HCT116 (cell line): ENCODE measurements at regions not wholly inside any gene's neighbourhood (a gene's known extent, or its start where the extent isn't known, plus 50 kb on each side); places are given as distances from the start of the nearest gene placed in this dataset.

Experiments used
- ATAC-seq: fragments of 200-7000 bp; cut with Tn5 transposase; 2 replicates; pipeline ENCODE4 v1.9.1; 2020; ENCODE audit warnings: mild to moderate bottlenecking, moderate library complexity
- BruUV-seq: library from RNA; stranded (reverse); fragments of 400-500 nt; replicated peaks from 2 replicates; lab custom pipeline; 2021; lab: Mats Ljungman, UMichigan
- CTCF ChIA-PET: fragments of 300-600 bp; sonication (Branson Sonifier 250); formaldehyde crosslinking; loops from one replicate; lab custom pipeline; 2021; ENCODE audit warnings: antibody characterized with exemption; lab: Charles Lee
- POLR2A ChIA-PET: fragments of 300-600, 350-600 bp; sonication (Branson Sonifier 250); formaldehyde crosslinking; loops from one replicate; lab custom pipeline; 2021; ENCODE audit warnings: antibody characterized with exemption; lab: Charles Lee
- RAD21 ChIA-PET, 2 experiments: fragments of 300-600 bp; sonication (Branson Sonifier 250); formaldehyde crosslinking; loops; one replicate each; lab custom pipeline; 2023; ENCODE audit warnings: low total read pairs in 2 of 2; ENCODE audit not compliant: uncharacterized antibody in 2 of 2, unreplicated experiment in 2 of 2, low non-redundant PET in 1 of 2; lab: Charles Lee
- DNase-seq: peaks from one replicate; pipeline ENCODE4 v3.0.0-alpha.2; 2010; ENCODE audit warnings: low read depth, low spot score
- H2AFZ ChIP-seq: fragments of 200-600 bp; shearing (Covaris generic), sonication (generic); 2 replicates; pipeline ENCODE4 v1.6.1; 2017; ENCODE audit warnings: low read depth, mixed run types, mixed read lengths, antibody characterized with exemption, low read length; ENCODE audit not compliant: poor library complexity, severe bottlenecking
- H3K27ac ChIP-seq: 2 replicates; pipeline ENCODE4 v1.5.1; 2012; ENCODE audit warnings: low read depth, low read length
- H3K27me3 ChIP-seq: fragments of 200-600 bp; sonication (generic); 2 replicates; pipeline ENCODE4 v1.6.1; 2016; ENCODE audit warnings: mixed run types, low read length, mixed read lengths; ENCODE audit not compliant: insufficient read depth
- H3K36me3 ChIP-seq, 2 experiments: fragments of 200-500 bp in 1 of 2; fragments of 200-600 bp in 1 of 2; sonication (Bioruptor generic) in 1 of 2; sonication (generic) in 1 of 2; 2 replicates each; pipeline versions ENCODE4 v1.5.1 to v1.6.1; 2014 to 2016; ENCODE audit warnings: low read length in 2 of 2, inconsistent platforms in 1 of 2, mixed read lengths in 1 of 2, mixed run types in 1 of 2; ENCODE audit not compliant: insufficient read depth in 2 of 2, control insufficient read depth in 1 of 2
- H3K4me1 ChIP-seq, 2 experiments: fragments of 200-600 bp in 1 of 2; sonication (generic) in 1 of 2; 2 replicates each; pipeline versions ENCODE4 v1.5.1 to v1.6.1; 2012 to 2017; ENCODE audit warnings: low read length in 2 of 2, inconsistent platforms in 1 of 2, mild to moderate bottlenecking in 1 of 2, mixed read lengths in 1 of 2, mixed run types in 1 of 2, moderate library complexity in 1 of 2; ENCODE audit not compliant: insufficient read depth in 2 of 2, control insufficient read depth in 1 of 2
- H3K4me2 ChIP-seq: fragments of 200-600 bp; sonication (generic); 2 replicates; pipeline ENCODE4 v1.6.1; 2017; ENCODE audit warnings: mixed run types, low read length, mixed read lengths
- H3K4me3 ChIP-seq, 2 experiments: fragments of 200-600 bp in 1 of 2; sonication (generic) in 1 of 2; replicated peaks in 1 of 2; 2 replicates each; pipeline ENCODE4 v1.5.1; 2011 to 2016; ENCODE audit warnings: low read length in 2 of 2, control low read depth in 1 of 2, low read depth in 1 of 2, mild to moderate bottlenecking in 1 of 2, mixed read lengths in 1 of 2, mixed run types in 1 of 2
- H3K79me2 ChIP-seq: fragments of 200-600 bp; sonication (generic); 2 replicates; pipeline ENCODE4 v1.6.1; 2017; ENCODE audit warnings: mild to moderate bottlenecking, mixed run types, low read length, moderate library complexity, mixed read lengths; ENCODE audit not compliant: insufficient read depth
- H3K9ac ChIP-seq: fragments of 200-600 bp; sonication (generic); 2 replicates; pipeline ENCODE4 v1.6.1; 2016; ENCODE audit warnings: low read length, mixed read lengths
- H3K9me2 ChIP-seq: fragments of 200-600 bp; sonication (generic), shearing (Covaris generic); 2 replicates; pipeline ENCODE4 v1.6.1; 2017; ENCODE audit warnings: mixed run types, mild to moderate bottlenecking, moderate library complexity; ENCODE audit not compliant: insufficient read depth
- H3K9me3 ChIP-seq, 2 experiments: fragments of 200-500 bp in 1 of 2; fragments of 200-600 bp in 1 of 2; sonication (Bioruptor generic) in 1 of 2; sonication (generic) in 1 of 2; 2 replicates each; pipeline ENCODE4 v1.6.1; 2014 to 2017; ENCODE audit warnings: low read length in 2 of 2, mixed read lengths in 2 of 2, inconsistent platforms in 1 of 2, low read depth in 1 of 2, mild to moderate bottlenecking in 1 of 2, mixed run types in 1 of 2, moderate library complexity in 1 of 2; ENCODE audit not compliant: control insufficient read depth in 1 of 2, insufficient read depth in 1 of 2
- H4K20me1 ChIP-seq: fragments of 200-600 bp; sonication (generic), shearing (Covaris generic); 2 replicates; pipeline ENCODE4 v1.6.1; 2017; ENCODE audit warnings: mixed run types, mild to moderate bottlenecking, moderate library complexity; ENCODE audit not compliant: insufficient read depth
- CBX3 ChIP-seq: IDR thresholded peaks from 2 replicates; pipeline ENCODE4 v1.6.1; 2012; ENCODE audit warnings: low read depth
- EGR1 ChIP-seq: IDR thresholded peaks from 2 replicates; pipeline ENCODE4 v1.6.1; 2012; ENCODE audit warnings: low read depth
- FOSL1 ChIP-seq: IDR thresholded peaks from 2 replicates; pipeline ENCODE4 v1.6.1; 2012; ENCODE audit warnings: low read depth
- POLR2A ChIP-seq: IDR thresholded peaks from 2 replicates; pipeline ENCODE4 v1.7.0; 2011; ENCODE audit warnings: borderline replicate concordance; ENCODE audit not compliant: insufficient read depth, insufficient read length; ENCODE audit errors: extremely low read depth
- SIN3A ChIP-seq: IDR thresholded peaks from 2 replicates; pipeline ENCODE4 v1.6.1; 2012; ENCODE audit warnings: low read depth
- TCF7L2 ChIP-seq: IDR thresholded peaks from 2 replicates; pipeline ENCODE4 v1.7.0; 2011; ENCODE audit warnings: borderline replicate concordance, inconsistent platforms; ENCODE audit not compliant: insufficient read depth, insufficient read length; ENCODE audit errors: extremely low read depth
- intact Hi-C: fragments of 100-400 bp; cut with micrococcal nuclease; formaldehyde crosslinking; loops from 2 replicates; pipeline ENCODE4 v1.10.0; 2022

- no peaks in the 10 kb centered on the region for H3K9me3 ChIP-seq
- no peak overlapping the region for H3K27ac ChIP-seq
- no peak overlapping the region for H3K9ac ChIP-seq
- H3K4me3 ChIP-seq, result no peak overlapping the region
- CTCF ChIA-PET, result no interaction called here
- RAD21 ChIA-PET, result no interaction called here
- no peaks in the 10 kb centered on the region for H3K9me2 ChIP-seq
- intact Hi-C loops, result no loop called here
- peaks cover 0 to 17% of the 10 kb centered on the region in 2 experiments; a peak in 2 of 4 replicates for H3K4me1 ChIP-seq
- ATAC-seq (no peak), DNase-seq (no peak)
- POLR2A ChIA-PET, result no interaction called here
- no peak for TF ChIP-seq TCF7L2
- TF ChIP-seq FOSL1, result peak; percentile 36
- TF ChIP-seq, all 23 proteins: peak for 1
- no peaks in the 10 kb centered on the region for H3K36me3 ChIP-seq
- BruUV-seq, result no TSS peak
- H3K79me2 ChIP-seq, result no peaks in the 10 kb centered on the region
- no peaks in the 10 kb centered on the region for H3K27me3 ChIP-seq
- no peaks in the 10 kb centered on the region for H4K20me1 ChIP-seq
- peak overlapping the region; percentile 44 for H3K4me2 ChIP-seq
- H2AFZ ChIP-seq, result peak overlapping the region; percentile 47
These were observed 355.8 kb downstream of the GPATCH2 start for GRCh38 chr1:217274927-217275654.

GRCh38 chr1:217274416-217274815 lies 356.5 kb downstream of the GPATCH2 start:
- Histone ChIP-seq H3K9ac (no peak overlapping the region), H3K4me1 (peaks cover 0 to 17% of the 10 kb centered on the region in 2 experiments; a peak in 2 of 4 replicates), H3K36me3 (no peaks in the 10 kb centered on the region), H2AFZ (no peak overlapping the region), H3K27ac (no peak overlapping the region), H3K9me3 (no peaks in the 10 kb centered on the region), H3K4me3 (no peak overlapping the region)
- no peak for DNase-seq
- CTCF ChIA-PET, result no interaction called here
- no peak for ATAC-seq
- TF ChIP-seq SIN3A (no peak), CBX3 (no peak), EGR1 (no peak), POLR2A (no peak)
- TF ChIP-seq, all 23 proteins: peak for 0
- no peaks in the 10 kb centered on the region for H3K79me2 ChIP-seq
- no peak overlapping the region for H3K4me2 ChIP-seq
- H3K27me3 ChIP-seq, result no peaks in the 10 kb centered on the region
- POLR2A ChIA-PET, result no interaction called here
- H3K9me2 ChIP-seq, result no peaks in the 10 kb centered on the region
- no TSS peak for BruUV-seq
- intact Hi-C loops, result no loop called here
- H4K20me1 ChIP-seq, result no peaks in the 10 kb centered on the region
- RAD21 ChIA-PET, result no interaction called here
